Spleen (tissue), 11 donors: ENCODE measurements at regions not wholly inside any gene's neighbourhood (a gene's known extent, or its start where the extent isn't known, plus 50 kb on each side); places are given as distances from the start of the nearest gene placed in this dataset.

ENCODE experiments used
- DNase-seq: peaks from one replicate; pipeline ENCODE4 v3.0.0-alpha.2; 2020
- H3K27ac ChIP-seq, 8 donors: fragments of 200-600 bp; sonication (generic) in 7 of 8; 1 replicate in 4 of 8; 2 replicates in 4 of 8; pipeline versions ENCODE4 v1.5.0 to v1.8.0; 2016 to 2021; ENCODE audit warnings: inconsistent platforms in 4 of 8, mild to moderate bottlenecking in 4 of 8, moderate library complexity in 1 of 8
- H3K27me3 ChIP-seq, 7 donors: fragments of 200-600 bp; sonication (generic) in 6 of 7; replicated peaks in 1 of 7; 1 replicate in 4 of 7; 2 replicates in 3 of 7; pipeline versions ENCODE4 v1.5.0 to v1.8.0; 2016 to 2021; ENCODE audit warnings: inconsistent platforms in 3 of 7, mild to moderate bottlenecking in 1 of 7
- H3K36me3 ChIP-seq, 6 donors: fragments of 200-600 bp; sonication (generic) in 5 of 6; 1 replicate in 4 of 6; 2 replicates in 2 of 6; pipeline versions ENCODE4 v1.5.0 to v1.8.0; 2016 to 2021; ENCODE audit warnings: inconsistent platforms in 2 of 6
- H3K4me1 ChIP-seq, 6 donors: fragments of 200-600 bp; sonication (generic) in 5 of 6; 1 replicate in 3 of 6; 2 replicates in 3 of 6; pipeline versions ENCODE4 v1.5.0 to v1.8.0; 2016 to 2021; ENCODE audit warnings: inconsistent platforms in 3 of 6
- H3K4me3 ChIP-seq, 8 donors: fragments of 200-600 bp; sonication (generic) in 7 of 8; 1 replicate in 4 of 8; 2 replicates in 4 of 8; pipeline versions ENCODE4 v1.5.0 to v1.8.0; 2016 to 2021; ENCODE audit warnings: inconsistent platforms in 4 of 8, mild to moderate bottlenecking in 4 of 8, moderate library complexity in 2 of 8
- H3K9me3 ChIP-seq, 8 donors: fragments of 200-600 bp; sonication (generic) in 7 of 8; 1 replicate in 4 of 8; 2 replicates in 4 of 8; pipeline versions ENCODE4 v1.5.0 to v1.8.0; 2016 to 2021; ENCODE audit warnings: inconsistent platforms in 4 of 8
- POLR2A ChIP-seq, 3 donors: fragments of 450-650 bp; IDR thresholded peaks; one replicate each; pipeline ENCODE4 v1.5.1; 2017; ENCODE audit warnings: antibody characterized with exemption in 3 of 3, mild to moderate bottlenecking in 1 of 3
- POLR2AphosphoS5 ChIP-seq, 3 donors: sonication (generic); formaldehyde crosslinking; IDR thresholded peaks; one replicate each; pipeline ENCODE4 v1.5.1; 2017; ENCODE audit warnings: antibody characterized with exemption in 3 of 3
- WGBS, 5 donors: extraction: QIAGEN DNeasy Blood & Tissue Kit in 3 of 5; methylation state at CpG; one replicate each; pipeline versions ENCODE4 v1.1.5 to v1.1.7; 2013 to 2018; 5-methylcytosine and 5-hydroxymethylcytosine counted together
- intact Hi-C: fragments of 100-400 bp; cut with DNase I; formaldehyde crosslinking; loops from one replicate; pipeline ENCODE4 v1.15.0; 2023; ENCODE audit warnings: low total_unique reads
- TF ChIP-seq, protein P1 (sequence below), 11 experiments: fragments of 200-600 bp in 7 of 11; fragments of 450-650 bp in 4 of 11; sonication (generic) in 4 of 11; IDR thresholded peaks in 8 of 11; conservative IDR thresholded peaks in 3 of 11; 1 replicate in 7 of 11; 2 replicates in 4 of 11; pipeline versions ENCODE4 v1.4.0 to v1.8.0; 2016 to 2021; ENCODE audit warnings: antibody characterized with exemption in 11 of 11, inconsistent platforms in 4 of 11, mild to moderate bottlenecking in 1 of 11
- donor health status: healthy with polysubstance abuse.
- donor health status: DM: no; HTN: no; CAD: no; lungs with moderate emphysema.
- donor health status: DM: no; HTN: no; CAD: no.
- donor health status: Bipolar disorder and iron deficiency.
- donor health status: healthy.
- donor health status: DM: no; HTN: no; CAD: no.
- donor health status: DM: yes; HTN: yes; CAD: no.

GRCh38 chr11:115965767-115966504, 461.7 kb upstream of the CADM1 start:
- Histone ChIP-seq H3K4me1 (no peaks in the 10 kb centered on the region), H3K36me3 (no peaks in the 10 kb centered on the region), H3K9me3 (no peaks in the 10 kb centered on the region), H3K27ac (no peak overlapping the region), H3K4me3 (no peak overlapping the region), H3K27me3 (peaks cover 0 to 28% (median 0%) of the 10 kb centered on the region in 7 donors)
- intact Hi-C loops = no loop called here
- WGBS, 5 donors = 73 to 83% (median 78%) methylated on average over 10 to 13 of the region's 13 CpGs
- DNase-seq = no peak
- TF ChIP-seq POLR2AphosphoS5 (IDR thresholded peaks at IDR 0.05) = no peak

DNA sequence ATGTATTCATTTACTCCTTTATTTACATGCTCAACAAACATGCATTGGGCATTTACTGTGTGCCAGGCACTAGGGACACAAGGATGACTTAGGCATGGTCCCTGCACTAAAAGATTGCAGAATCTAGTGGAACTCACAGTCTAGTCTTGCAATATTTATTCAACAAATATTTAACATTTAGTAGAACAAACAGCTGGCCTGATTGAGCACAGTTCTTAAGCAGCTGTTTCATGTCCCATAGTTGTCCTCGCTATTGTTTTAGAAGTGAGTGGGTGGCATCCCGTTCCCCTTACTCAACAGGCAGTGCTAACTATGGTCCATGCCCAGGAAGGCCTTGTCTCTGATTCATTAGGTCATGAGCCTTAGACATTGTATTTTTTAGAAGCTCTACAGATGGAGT, 459.9 kb upstream of the CADM1 start:
- no peak overlapping the region for H3K27ac ChIP-seq
- no peaks in the 10 kb centered on the region for H3K9me3 ChIP-seq
- no peaks in the 10 kb centered on the region for H3K4me1 ChIP-seq
- no peaks in the 10 kb centered on the region for H3K36me3 ChIP-seq
- peaks cover 0 to 37% (median 2%) of the 10 kb centered on the region in 7 donors for H3K27me3 ChIP-seq
- TF ChIP-seq, protein P1, sequence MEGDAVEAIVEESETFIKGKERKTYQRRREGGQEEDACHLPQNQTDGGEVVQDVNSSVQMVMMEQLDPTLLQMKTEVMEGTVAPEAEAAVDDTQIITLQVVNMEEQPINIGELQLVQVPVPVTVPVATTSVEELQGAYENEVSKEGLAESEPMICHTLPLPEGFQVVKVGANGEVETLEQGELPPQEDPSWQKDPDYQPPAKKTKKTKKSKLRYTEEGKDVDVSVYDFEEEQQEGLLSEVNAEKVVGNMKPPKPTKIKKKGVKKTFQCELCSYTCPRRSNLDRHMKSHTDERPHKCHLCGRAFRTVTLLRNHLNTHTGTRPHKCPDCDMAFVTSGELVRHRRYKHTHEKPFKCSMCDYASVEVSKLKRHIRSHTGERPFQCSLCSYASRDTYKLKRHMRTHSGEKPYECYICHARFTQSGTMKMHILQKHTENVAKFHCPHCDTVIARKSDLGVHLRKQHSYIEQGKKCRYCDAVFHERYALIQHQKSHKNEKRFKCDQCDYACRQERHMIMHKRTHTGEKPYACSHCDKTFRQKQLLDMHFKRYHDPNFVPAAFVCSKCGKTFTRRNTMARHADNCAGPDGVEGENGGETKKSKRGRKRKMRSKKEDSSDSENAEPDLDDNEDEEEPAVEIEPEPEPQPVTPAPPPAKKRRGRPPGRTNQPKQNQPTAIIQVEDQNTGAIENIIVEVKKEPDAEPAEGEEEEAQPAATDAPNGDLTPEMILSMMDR (IDR thresholded peaks at IDR 0.05 in 8 of 11, conservative IDR thresholded peaks at IDR 0.05 in 3 of 11) = no peak
- TF ChIP-seq POLR2AphosphoS5 (IDR thresholded peaks at IDR 0.05) (no peak), POLR2A (IDR thresholded peaks at IDR 0.05) (no peak)
- no peak for DNase-seq
- H3K4me3 ChIP-seq = no peak overlapping the region
- intact Hi-C loops = no loop called here
- 73 to 84% (median 83%) methylated on average over 2 of the region's 2 CpGs for WGBS, 5 donors

GRCh38 chr11:115963156-115963555, 458.9 kb upstream of the CADM1 start:
- TF ChIP-seq POLR2AphosphoS5 (IDR thresholded peaks at IDR 0.05) (no peak), POLR2A (IDR thresholded peaks at IDR 0.05) (no peak)
- TF ChIP-seq, protein P1 (IDR thresholded peaks at IDR 0.05 in 8 of 11, conservative IDR thresholded peaks at IDR 0.05 in 3 of 11) = no peak
- Histone ChIP-seq H3K27ac (no peak overlapping the region), H3K36me3 (no peaks in the 10 kb centered on the region), H3K9me3 (no peaks in the 10 kb centered on the region), H3K27me3 (peaks cover 0 to 46% (median 4%) of the 10 kb centered on the region in 7 donors), H3K4me3 (no peak overlapping the region), H3K4me1 (no peaks in the 10 kb centered on the region)
- intact Hi-C loops = no loop called here
- no peak for DNase-seq
- 57 to 77% (median 73%) methylated on average over 6 of the region's 6 CpGs for WGBS, 5 donors

DNA sequence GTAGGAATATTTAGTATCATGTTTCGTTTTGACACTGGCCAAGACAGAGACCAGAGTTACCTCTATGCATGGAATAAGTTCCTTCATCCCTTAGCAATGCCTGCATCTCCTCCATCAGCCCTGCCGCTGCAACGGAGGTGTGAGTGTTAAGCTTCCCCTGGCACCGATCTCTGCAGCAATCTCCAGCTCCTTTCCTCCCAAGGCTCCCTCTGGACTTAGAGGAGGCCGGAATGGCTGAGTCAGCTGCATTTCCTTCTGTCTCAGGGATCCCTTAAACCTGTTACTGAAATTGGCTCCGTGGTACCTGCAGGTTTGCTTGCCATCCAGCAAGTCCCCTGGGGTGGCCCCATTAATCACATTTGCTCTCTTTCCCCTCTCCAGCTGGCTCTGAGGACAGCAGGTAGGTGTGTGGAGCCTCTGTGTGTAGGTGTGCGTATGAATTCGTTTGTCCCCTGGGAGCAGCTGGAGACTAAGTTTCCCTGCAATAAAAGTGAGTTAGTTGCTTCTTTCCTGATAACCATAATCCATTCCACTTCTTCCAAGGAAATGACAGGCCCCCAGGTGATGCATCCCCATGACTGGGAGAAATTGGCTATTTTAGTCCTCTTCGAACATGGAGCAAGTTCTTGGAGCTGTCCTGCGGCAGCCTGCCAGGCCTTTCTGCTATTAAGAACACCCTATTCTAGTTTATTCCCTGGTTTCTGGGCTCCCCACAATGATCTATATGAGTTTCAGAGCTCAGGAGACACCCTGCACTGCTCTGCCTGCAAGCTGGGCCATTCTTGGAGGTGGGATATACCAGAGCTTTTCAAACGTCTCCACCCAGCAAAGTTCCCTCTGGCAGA, 457.2 kb upstream of the CADM1 start:
- 62 to 69% (median 68%) methylated on average over 11 of the region's 11 CpGs for WGBS, 5 donors
- intact Hi-C loops = no loop called here
- Histone ChIP-seq H3K36me3 (no peaks in the 10 kb centered on the region), H3K4me1 (no peaks in the 10 kb centered on the region), H3K9me3 (no peaks in the 10 kb centered on the region), H3K27me3 (peaks cover 0 to 52% (median 4%) of the 10 kb centered on the region in 7 donors), H3K4me3 (no peak overlapping the region), H3K27ac (no peak overlapping the region)
- DNase-seq = no peak
- TF ChIP-seq, protein P1 (IDR thresholded peaks at IDR 0.05 in 8 of 11, conservative IDR thresholded peaks at IDR 0.05 in 3 of 11) = no peak
- no peak for TF ChIP-seq POLR2AphosphoS5 (IDR thresholded peaks at IDR 0.05)
- no peak for TF ChIP-seq POLR2A (IDR thresholded peaks at IDR 0.05)
